HG02885 (cell line): ENCODE measurements at regions not wholly inside any gene's neighbourhood (a gene's known extent, or its start where the extent isn't known, plus 50 kb on each side); places are given as distances from the start of the nearest gene placed in this dataset.
"Not testable (repeated sequence)": the region's sequence is repeated elsewhere in the genome, so short reads cannot be mapped to it uniquely, and the experiment has no call there.

Source experiments
- ATAC-seq: cut with Tn5 transposase; IDR thresholded peaks from one replicate; pipeline ENCODE4 v1.9.1; 2021; ENCODE audit warnings: mild to moderate bottlenecking; ENCODE audit not compliant: unreplicated experiment, poor library complexity

- ATAC-seq = no peak
Observed at GRCh38 chr11:29495676-29496075, 521.2 kb downstream of the KCNA4 start.

- no peak for ATAC-seq
Observed at GRCh38 chr11:29490938-29491337, 525.9 kb downstream of the KCNA4 start.

- no peak for ATAC-seq
Observed at GRCh38 chr11:29486301-29486700, 530.5 kb downstream of the KCNA4 start.

- no peak for ATAC-seq
Observed at GRCh38 chr11:29485641-29486040, 531.2 kb downstream of the KCNA4 start.

GRCh38 chr11:29484548-29484947, 532.3 kb downstream of the KCNA4 start:
- ATAC-seq = no peak

GRCh38 chr11:29483831-29484230, 533.0 kb downstream of the KCNA4 start:
- ATAC-seq = no peak

- no peak for ATAC-seq
Observed at GRCh38 chr11:29482510-29482909, 534.3 kb downstream of the KCNA4 start.

- no peak for ATAC-seq
Observed at GRCh38 chr11:29481738-29482137, 535.1 kb downstream of the KCNA4 start.

- no peak for ATAC-seq
Observed at GRCh38 chr11:29480981-29481380, 535.8 kb downstream of the KCNA4 start.

GRCh38 chr11:29458252-29458651, 558.6 kb downstream of the KCNA4 start:
- no peak for ATAC-seq

GRCh38 chr11:29452146-29452545, 564.7 kb downstream of the KCNA4 start:
- no peak for ATAC-seq

- ATAC-seq = no peak
Observed at GRCh38 chr11:29449281-29450074, 567.4 kb downstream of the KCNA4 start.

GRCh38 chr11:29448246-29448877, 568.5 kb downstream of the KCNA4 start:
- no peak for ATAC-seq

GRCh38 chr11:29447821-29448220, 569.0 kb downstream of the KCNA4 start:
- ATAC-seq = no peak

GRCh38 chr11:29446132-29446531, 570.7 kb downstream of the KCNA4 start:
- no peak for ATAC-seq

- not testable (repeated sequence) for ATAC-seq
Observed at GRCh38 chr11:29445191-29445590, 571.6 kb downstream of the KCNA4 start.

GRCh38 chr11:29438815-29439214, 578.0 kb downstream of the KCNA4 start:
- ATAC-seq = no peak

GRCh38 chr11:29435421-29435820, 581.4 kb downstream of the KCNA4 start:
- no peak for ATAC-seq

GRCh38 chr11:29432719-29433325, 584.0 kb downstream of the KCNA4 start:
- ATAC-seq = no peak

GRCh38 chr11:29405305-29405704, 611.5 kb downstream of the KCNA4 start:
- ATAC-seq = no peak

GRCh38 chr11:29395555-29396072, 621.2 kb downstream of the KCNA4 start:
- ATAC-seq = no peak
